ENCODE measurements at regions not wholly inside any gene's neighbourhood (a gene's known extent, or its start where the extent isn't known, plus 50 kb on each side); places are given as distances from the start of the nearest gene placed in this dataset.

DNA sequence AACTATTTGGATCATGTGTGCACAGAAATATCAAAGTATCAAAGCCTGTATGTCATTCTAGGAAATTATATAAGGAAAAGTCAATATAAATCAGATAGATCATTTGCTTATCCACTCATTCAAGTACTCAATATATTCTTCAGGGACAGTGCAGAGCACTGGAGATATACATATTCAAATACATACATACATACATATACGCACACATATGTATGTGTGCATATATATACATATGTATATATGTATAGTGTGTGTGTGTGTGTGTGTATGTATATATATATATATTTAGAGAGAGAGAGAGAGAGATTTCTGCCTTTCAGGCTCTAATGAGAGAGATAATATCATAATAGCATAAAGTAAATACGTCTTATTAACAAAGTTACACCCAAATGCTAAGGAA lies 169.2 kb downstream of the PMP22 start:
- TF ChIP-seq POLR2A (IDR thresholded peaks at IDR 0.05), result no peak
- TF ChIP-seq, protein P1, sequence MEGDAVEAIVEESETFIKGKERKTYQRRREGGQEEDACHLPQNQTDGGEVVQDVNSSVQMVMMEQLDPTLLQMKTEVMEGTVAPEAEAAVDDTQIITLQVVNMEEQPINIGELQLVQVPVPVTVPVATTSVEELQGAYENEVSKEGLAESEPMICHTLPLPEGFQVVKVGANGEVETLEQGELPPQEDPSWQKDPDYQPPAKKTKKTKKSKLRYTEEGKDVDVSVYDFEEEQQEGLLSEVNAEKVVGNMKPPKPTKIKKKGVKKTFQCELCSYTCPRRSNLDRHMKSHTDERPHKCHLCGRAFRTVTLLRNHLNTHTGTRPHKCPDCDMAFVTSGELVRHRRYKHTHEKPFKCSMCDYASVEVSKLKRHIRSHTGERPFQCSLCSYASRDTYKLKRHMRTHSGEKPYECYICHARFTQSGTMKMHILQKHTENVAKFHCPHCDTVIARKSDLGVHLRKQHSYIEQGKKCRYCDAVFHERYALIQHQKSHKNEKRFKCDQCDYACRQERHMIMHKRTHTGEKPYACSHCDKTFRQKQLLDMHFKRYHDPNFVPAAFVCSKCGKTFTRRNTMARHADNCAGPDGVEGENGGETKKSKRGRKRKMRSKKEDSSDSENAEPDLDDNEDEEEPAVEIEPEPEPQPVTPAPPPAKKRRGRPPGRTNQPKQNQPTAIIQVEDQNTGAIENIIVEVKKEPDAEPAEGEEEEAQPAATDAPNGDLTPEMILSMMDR (IDR thresholded peaks at IDR 0.05), result no peak

Data from uterus (tissue), 2 donors.